ENCODE measurements at regions not wholly inside any gene's neighbourhood (a gene's known extent, or its start where the extent isn't known, plus 50 kb on each side); places are given as distances from the start of the nearest gene placed in this dataset.

DNA sequence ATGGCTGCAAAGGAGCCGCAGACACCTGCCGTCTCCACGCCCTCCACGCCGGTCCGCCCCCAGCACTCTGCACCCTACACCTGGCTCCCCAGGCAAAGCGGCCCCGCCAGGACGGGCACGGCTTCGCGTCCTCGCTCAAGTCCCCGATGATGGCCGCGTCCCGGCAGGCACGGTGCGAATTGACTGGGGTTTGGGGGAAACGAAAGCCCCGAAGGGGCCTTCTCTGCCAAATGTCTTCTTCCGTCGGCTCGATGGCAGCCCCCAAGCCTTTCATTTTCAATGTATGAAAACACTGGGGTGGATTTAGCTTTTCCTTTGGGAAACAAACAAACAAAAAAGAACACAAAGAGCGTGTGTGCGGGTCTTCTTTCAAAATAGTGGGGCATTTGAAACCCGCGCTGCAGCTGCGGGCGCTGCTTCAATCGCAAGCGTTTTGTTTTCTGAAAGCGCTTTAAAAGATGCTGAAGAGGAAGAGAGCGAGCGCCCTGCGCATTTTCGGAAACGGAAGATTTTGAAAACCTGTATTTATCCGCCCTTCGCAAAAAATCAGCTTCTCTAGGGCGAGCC lies 160.0 kb downstream of the RMI1 start:
- no peaks in the 10 kb centered on the region for H3K79me2 ChIP-seq (replicated peaks; ENCODE audit: insufficient read depth, low read length)
- H3K36me3 ChIP-seq (ENCODE audit: insufficient read depth, low read length), result no peaks in the 10 kb centered on the region
- peaks cover 37% of the 10 kb centered on the region for H3K27me3 ChIP-seq (ENCODE audit: insufficient read depth, low read depth, low read length)
- H3K27ac ChIP-seq (ENCODE audit: low read length), result no peak overlapping the region
- no peaks in the 10 kb centered on the region for H3K9me3 ChIP-seq (ENCODE audit: low read length)
- H3K4me2 ChIP-seq (ENCODE audit: low read length), result no peak overlapping the region
- H3K9me2 ChIP-seq (ENCODE audit: insufficient read depth, low read length), result no peaks in the 10 kb centered on the region
- H4K20me1 ChIP-seq (ENCODE audit: insufficient read depth), result no peaks in the 10 kb centered on the region
- TF ChIP-seq POLR2AphosphoS5 (IDR thresholded peaks at IDR 0.05) (peak; percentile 13), EZH2 (IDR thresholded peaks at IDR 0.05; ENCODE audit: borderline replicate concordance, insufficient read depth, low read length, poor library complexity, severe bottlenecking) (no peak)
- no peak overlapping the region for H3K9ac ChIP-seq (ENCODE audit: low read length)
- peak overlapping the region; percentile 47 for H3K4me3 ChIP-seq (ENCODE audit: low read length)
- no peak overlapping the region for H2AFZ ChIP-seq (ENCODE audit: low read depth, low read length)
- H3F3A ChIP-seq (ENCODE audit: insufficient read depth, low read length, poor library complexity, severe bottlenecking), result no peaks in the 10 kb centered on the region

- no peaks in the 10 kb centered on the region for H3K79me2 ChIP-seq (replicated peaks; ENCODE audit: insufficient read depth, low read length)
- H3K27me3 ChIP-seq (ENCODE audit: insufficient read depth, low read depth, low read length), result peaks cover 37% of the 10 kb centered on the region
- H3K4me3 ChIP-seq (ENCODE audit: low read length), result no peak overlapping the region
- TF ChIP-seq, protein P1, sequence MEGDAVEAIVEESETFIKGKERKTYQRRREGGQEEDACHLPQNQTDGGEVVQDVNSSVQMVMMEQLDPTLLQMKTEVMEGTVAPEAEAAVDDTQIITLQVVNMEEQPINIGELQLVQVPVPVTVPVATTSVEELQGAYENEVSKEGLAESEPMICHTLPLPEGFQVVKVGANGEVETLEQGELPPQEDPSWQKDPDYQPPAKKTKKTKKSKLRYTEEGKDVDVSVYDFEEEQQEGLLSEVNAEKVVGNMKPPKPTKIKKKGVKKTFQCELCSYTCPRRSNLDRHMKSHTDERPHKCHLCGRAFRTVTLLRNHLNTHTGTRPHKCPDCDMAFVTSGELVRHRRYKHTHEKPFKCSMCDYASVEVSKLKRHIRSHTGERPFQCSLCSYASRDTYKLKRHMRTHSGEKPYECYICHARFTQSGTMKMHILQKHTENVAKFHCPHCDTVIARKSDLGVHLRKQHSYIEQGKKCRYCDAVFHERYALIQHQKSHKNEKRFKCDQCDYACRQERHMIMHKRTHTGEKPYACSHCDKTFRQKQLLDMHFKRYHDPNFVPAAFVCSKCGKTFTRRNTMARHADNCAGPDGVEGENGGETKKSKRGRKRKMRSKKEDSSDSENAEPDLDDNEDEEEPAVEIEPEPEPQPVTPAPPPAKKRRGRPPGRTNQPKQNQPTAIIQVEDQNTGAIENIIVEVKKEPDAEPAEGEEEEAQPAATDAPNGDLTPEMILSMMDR (IDR thresholded peaks at IDR 0.05; ENCODE audit: poor library complexity, severe bottlenecking), result no peak
- TF ChIP-seq POLR2AphosphoS5 (IDR thresholded peaks at IDR 0.05), result no peak
- TF ChIP-seq MXI1 (conservative IDR thresholded peaks at IDR 0.05; ENCODE audit: poor library complexity, severe bottlenecking), result no peak
- TF ChIP-seq, protein P2, sequence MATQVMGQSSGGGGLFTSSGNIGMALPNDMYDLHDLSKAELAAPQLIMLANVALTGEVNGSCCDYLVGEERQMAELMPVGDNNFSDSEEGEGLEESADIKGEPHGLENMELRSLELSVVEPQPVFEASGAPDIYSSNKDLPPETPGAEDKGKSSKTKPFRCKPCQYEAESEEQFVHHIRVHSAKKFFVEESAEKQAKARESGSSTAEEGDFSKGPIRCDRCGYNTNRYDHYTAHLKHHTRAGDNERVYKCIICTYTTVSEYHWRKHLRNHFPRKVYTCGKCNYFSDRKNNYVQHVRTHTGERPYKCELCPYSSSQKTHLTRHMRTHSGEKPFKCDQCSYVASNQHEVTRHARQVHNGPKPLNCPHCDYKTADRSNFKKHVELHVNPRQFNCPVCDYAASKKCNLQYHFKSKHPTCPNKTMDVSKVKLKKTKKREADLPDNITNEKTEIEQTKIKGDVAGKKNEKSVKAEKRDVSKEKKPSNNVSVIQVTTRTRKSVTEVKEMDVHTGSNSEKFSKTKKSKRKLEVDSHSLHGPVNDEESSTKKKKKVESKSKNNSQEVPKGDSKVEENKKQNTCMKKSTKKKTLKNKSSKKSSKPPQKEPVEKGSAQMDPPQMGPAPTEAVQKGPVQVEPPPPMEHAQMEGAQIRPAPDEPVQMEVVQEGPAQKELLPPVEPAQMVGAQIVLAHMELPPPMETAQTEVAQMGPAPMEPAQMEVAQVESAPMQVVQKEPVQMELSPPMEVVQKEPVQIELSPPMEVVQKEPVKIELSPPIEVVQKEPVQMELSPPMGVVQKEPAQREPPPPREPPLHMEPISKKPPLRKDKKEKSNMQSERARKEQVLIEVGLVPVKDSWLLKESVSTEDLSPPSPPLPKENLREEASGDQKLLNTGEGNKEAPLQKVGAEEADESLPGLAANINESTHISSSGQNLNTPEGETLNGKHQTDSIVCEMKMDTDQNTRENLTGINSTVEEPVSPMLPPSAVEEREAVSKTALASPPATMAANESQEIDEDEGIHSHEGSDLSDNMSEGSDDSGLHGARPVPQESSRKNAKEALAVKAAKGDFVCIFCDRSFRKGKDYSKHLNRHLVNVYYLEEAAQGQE (IDR thresholded peaks at IDR 0.05; ENCODE audit: borderline replicate concordance), result no peak
- TF ChIP-seq RAD21 (conservative IDR thresholded peaks at IDR 0.05), result no peak
- no peak for TF ChIP-seq SMC3 (conservative IDR thresholded peaks at IDR 0.05; ENCODE audit: poor library complexity)
- TF ChIP-seq EZH2 (IDR thresholded peaks at IDR 0.05; ENCODE audit: borderline replicate concordance, insufficient read depth, low read length, poor library complexity, severe bottlenecking), result no peak
- TF ChIP-seq EP300 (conservative IDR thresholded peaks at IDR 0.05; ENCODE audit: poor library complexity, severe bottlenecking), result no peak
- TF ChIP-seq TAF1 (IDR thresholded peaks at IDR 0.05; ENCODE audit: low read depth), result no peak
- H3F3A ChIP-seq (ENCODE audit: insufficient read depth, low read length, poor library complexity, severe bottlenecking), result no peaks in the 10 kb centered on the region
- H3K9me2 ChIP-seq (ENCODE audit: insufficient read depth, low read length), result no peaks in the 10 kb centered on the region
- no peaks in the 10 kb centered on the region for H4K20me1 ChIP-seq (ENCODE audit: insufficient read depth)
- no peak overlapping the region for H3K4me2 ChIP-seq (ENCODE audit: low read length)
- no peaks in the 10 kb centered on the region for H3K36me3 ChIP-seq (ENCODE audit: insufficient read depth, low read length)
- H2AFZ ChIP-seq (ENCODE audit: low read depth, low read length), result no peak overlapping the region
- no peak overlapping the region for H3K27ac ChIP-seq (ENCODE audit: low read length)
- no peak overlapping the region for H3K9ac ChIP-seq (ENCODE audit: low read length)
- H3K9me3 ChIP-seq (ENCODE audit: low read length), result no peaks in the 10 kb centered on the region
Measured at GRCh38 chr9:84141741-84142370, 161.3 kb downstream of the RMI1 start.

All from neural cell (in vitro differentiated cells).